IMR-90 (cell line): ENCODE measurements at regions not wholly inside any gene's neighbourhood (a gene's known extent, or its start where the extent isn't known, plus 50 kb on each side); places are given as distances from the start of the nearest gene placed in this dataset.

Source experiments
- BHLHE40 ChIP-seq: fragments of 150-350 bp; IDR thresholded peaks from 2 replicates; pipeline ENCODE4 v1.6.1; 2016; ENCODE audit warnings: mild to moderate bottlenecking, low read depth, low read length
- CEBPB ChIP-seq: IDR thresholded peaks from 2 replicates; pipeline ENCODE4 v1.6.1; 2012; ENCODE audit warnings: low read depth, low read length, improper control_type of control experiment
- CTCF ChIP-seq: conservative IDR thresholded peaks from 2 replicates; pipeline ENCODE4 v1.5.1; 2012; ENCODE audit warnings: mild to moderate bottlenecking, low read depth, low read length, improper control_type of control experiment
- ELK1 ChIP-seq: fragments of 150-350 bp; IDR thresholded peaks from 2 replicates; pipeline ENCODE4 v1.6.1; 2016; ENCODE audit warnings: low read depth, mild to moderate bottlenecking, low read length, moderate library complexity, borderline replicate concordance
- FOS ChIP-seq: fragments of 150-350 bp; IDR thresholded peaks from 2 replicates; pipeline ENCODE4 v1.6.1; 2016; ENCODE audit warnings: low read depth, low read length
- MAFK ChIP-seq: IDR thresholded peaks from 2 replicates; pipeline ENCODE4 v1.6.1; 2012; ENCODE audit warnings: low read depth, low read length, improper control_type of control experiment
- MAZ ChIP-seq: IDR thresholded peaks from 2 replicates; pipeline ENCODE4 v1.6.1; 2012; ENCODE audit warnings: low read depth, mild to moderate bottlenecking, low read length, improper control_type of control experiment, moderate library complexity, borderline replicate concordance
- MXI1 ChIP-seq: IDR thresholded peaks from 2 replicates; pipeline ENCODE4 v1.6.1; 2012; ENCODE audit warnings: low read depth, mild to moderate bottlenecking, low read length, moderate library complexity, borderline replicate concordance
- NFE2L2 ChIP-seq: fragments of 150-350 bp; IDR thresholded peaks from 2 replicates; pipeline ENCODE4 v1.6.1; 2016; ENCODE audit warnings: low read depth, mild to moderate bottlenecking, low read length
- POLR2A ChIP-seq: IDR thresholded peaks from 2 replicates; pipeline ENCODE4 v1.6.1; 2012; ENCODE audit warnings: mild to moderate bottlenecking, low read depth, low read length
- RAD21 ChIP-seq: IDR thresholded peaks from 2 replicates; pipeline ENCODE4 v1.6.1; 2012; ENCODE audit warnings: low read length, improper control_type of control experiment
- RCOR1 ChIP-seq: IDR thresholded peaks from 2 replicates; pipeline ENCODE4 v1.6.1; 2012; ENCODE audit warnings: mild to moderate bottlenecking, low read length, improper control_type of control experiment; ENCODE audit not compliant: insufficient replicate concordance
- SMC3 ChIP-seq: fragments of 150-350 bp; IDR thresholded peaks from 2 replicates; pipeline ENCODE4 v1.6.1; 2016; ENCODE audit warnings: low read depth, mild to moderate bottlenecking, antibody characterized with exemption, low read length, moderate library complexity
- USF2 ChIP-seq: fragments of 150-350 bp; IDR thresholded peaks from 2 replicates; pipeline ENCODE4 v1.6.1; 2017; ENCODE audit warnings: mild to moderate bottlenecking, antibody characterized with exemption, low read length, low read depth

GRCh38 chr3:59496250-59496649 lies 446.4 kb upstream of the CFAP20DC start:
- no peak for TF ChIP-seq USF2
- TF ChIP-seq POLR2A = no peak
- no peak for TF ChIP-seq CTCF
- no peak for TF ChIP-seq MAFK
- no peak for TF ChIP-seq BHLHE40
- no peak for TF ChIP-seq RAD21
- no peak for TF ChIP-seq FOS
- no peak for TF ChIP-seq NFE2L2
- no peak for TF ChIP-seq MXI1
- TF ChIP-seq SMC3 = no peak
- no peak for TF ChIP-seq ELK1
- TF ChIP-seq MAZ = no peak
- no peak for TF ChIP-seq CEBPB
- TF ChIP-seq RCOR1 = no peak
